GM06990 (cell line): ENCODE measurements at regions not wholly inside any gene's neighbourhood (a gene's known extent, or its start where the extent isn't known, plus 50 kb on each side); places are given as distances from the start of the nearest gene placed in this dataset.

Source experiments
- DNase-seq: peaks from one replicate; pipeline ENCODE4 v3.0.0-alpha.2; 2011; ENCODE audit not compliant: insufficient read length; ENCODE audit errors: extremely low read depth
- H3K27me3 ChIP-seq: replicated peaks from 2 replicates; pipeline ENCODE4 v1.6.0; 2011; ENCODE audit warnings: low read length; ENCODE audit not compliant: control insufficient read depth, insufficient read depth
- H3K36me3 ChIP-seq: 2 replicates; pipeline ENCODE4 v1.5.1; 2011; ENCODE audit warnings: low read length; ENCODE audit not compliant: control insufficient read depth, insufficient read depth
- H3K4me3 ChIP-seq: replicated peaks from 2 replicates; pipeline ENCODE4 v1.5.1; 2011; ENCODE audit warnings: low read depth, mild to moderate bottlenecking, control low read depth, low read length
- CTCF ChIP-seq: IDR thresholded peaks from 2 replicates; pipeline ENCODE4 v1.5.1; 2011; ENCODE audit warnings: low read length, control low read depth, mild to moderate bottlenecking, inconsistent platforms; ENCODE audit not compliant: insufficient read depth, poor library complexity, severe bottlenecking

- H3K36me3 ChIP-seq, result no peaks in the 10 kb centered on the region
- no peak overlapping the region for H3K4me3 ChIP-seq
- no peaks in the 10 kb centered on the region for H3K27me3 ChIP-seq
- no peak for DNase-seq
- no peak for TF ChIP-seq CTCF
These were observed 559.1 kb downstream of the CSNK1G3 start for GRCh38 chr5:124071039-124071438.

GRCh38 chr5:124065508-124065907, 553.5 kb downstream of the CSNK1G3 start:
- no peak for DNase-seq
- no peak for TF ChIP-seq CTCF
- no peaks in the 10 kb centered on the region for H3K27me3 ChIP-seq
- no peaks in the 10 kb centered on the region for H3K36me3 ChIP-seq
- no peak overlapping the region for H3K4me3 ChIP-seq

GRCh38 chr5:124064956-124065355, 553.0 kb downstream of the CSNK1G3 start:
- Histone ChIP-seq H3K36me3 (no peaks in the 10 kb centered on the region), H3K27me3 (no peaks in the 10 kb centered on the region), H3K4me3 (no peak overlapping the region)
- no peak for DNase-seq
- no peak for TF ChIP-seq CTCF

GRCh38 chr5:124061663-124062062, 549.7 kb downstream of the CSNK1G3 start:
- TF ChIP-seq CTCF, result no peak
- H3K27me3 ChIP-seq, result no peaks in the 10 kb centered on the region
- no peaks in the 10 kb centered on the region for H3K36me3 ChIP-seq
- no peak for DNase-seq
- H3K4me3 ChIP-seq, result no peak overlapping the region

- DNase-seq, result no peak
- Histone ChIP-seq H3K4me3 (no peak overlapping the region), H3K36me3 (no peaks in the 10 kb centered on the region), H3K27me3 (no peaks in the 10 kb centered on the region)
- no peak for TF ChIP-seq CTCF
These were observed 549.1 kb downstream of the CSNK1G3 start for GRCh38 chr5:124061068-124061430.

- no peak for DNase-seq
- no peak for TF ChIP-seq CTCF
- no peak overlapping the region for H3K4me3 ChIP-seq
- H3K36me3 ChIP-seq, result no peaks in the 10 kb centered on the region
- H3K27me3 ChIP-seq, result no peaks in the 10 kb centered on the region
These were observed 548.6 kb downstream of the CSNK1G3 start for GRCh38 chr5:124060413-124061067.
